Body of pancreas (tissue), 4 donors: ENCODE measurements at regions not wholly inside any gene's neighbourhood (a gene's known extent, or its start where the extent isn't known, plus 50 kb on each side); places are given as distances from the start of the nearest gene placed in this dataset.

ENCODE experiments used
- CTCF ChIP-seq, 7 experiments: fragments of 450-650 bp in 4 of 7; fragments of 200-600 bp in 3 of 7; sonication (generic) in 3 of 7; IDR thresholded peaks; one replicate each; pipeline ENCODE4 v1.5.1; 2016 to 2019; ENCODE audit warnings: antibody characterized with exemption in 7 of 7
- POLR2A ChIP-seq, 3 donors: fragments of 450-650 bp; IDR thresholded peaks; one replicate each; pipeline ENCODE4 v1.6.1; 2016; ENCODE audit warnings: antibody characterized with exemption in 3 of 3, mild to moderate bottlenecking in 2 of 3

GRCh38 chr2:37589298-37589697, 82.1 kb downstream of the CDC42EP3 start:
- TF ChIP-seq POLR2A (IDR thresholded peaks at IDR 0.05) (no peak), CTCF (IDR thresholded peaks at IDR 0.05) (no peak)
